ENCODE measurements at regions not wholly inside any gene's neighbourhood (a gene's known extent, or its start where the extent isn't known, plus 50 kb on each side); places are given as distances from the start of the nearest gene placed in this dataset.

DNA sequence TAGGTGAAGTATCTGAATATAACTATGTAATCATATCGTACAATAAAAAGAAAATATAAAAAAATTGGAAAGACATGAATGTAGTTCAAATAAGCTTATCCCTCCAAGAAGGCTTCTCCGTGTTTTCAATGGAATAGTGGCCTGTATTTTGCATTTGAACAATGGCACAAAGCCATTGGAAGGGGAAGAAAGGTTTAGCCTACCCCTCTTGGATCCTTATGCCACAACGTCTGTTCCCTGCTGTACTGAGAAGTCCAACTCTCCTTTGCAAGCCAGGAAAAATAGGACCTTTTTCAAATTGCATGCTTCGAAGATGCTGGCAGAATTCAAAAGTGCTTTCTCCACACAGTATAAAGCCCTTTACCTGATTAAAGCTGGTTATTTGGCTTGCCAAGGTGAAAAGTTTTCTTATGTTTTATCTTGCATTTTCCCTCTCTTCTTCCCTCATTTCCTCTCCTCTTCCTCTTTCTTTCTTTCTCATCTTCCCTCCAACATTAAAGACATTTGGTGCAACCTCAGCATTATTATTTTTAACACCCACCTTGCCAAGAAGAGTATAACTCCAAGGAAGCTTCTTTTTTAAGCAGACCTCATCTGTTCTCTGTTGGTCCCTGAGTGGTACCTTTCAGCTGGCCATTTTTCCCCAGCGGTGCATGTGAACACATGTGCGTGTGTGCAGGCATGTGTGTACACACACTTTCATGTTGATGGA is 968.6 kb upstream of the RBFOX1 start:
- TF ChIP-seq EZH2 (IDR thresholded peaks at IDR 0.05; ENCODE audit: low read length, missing control alignments) = no peak
- TF ChIP-seq, protein P1, sequence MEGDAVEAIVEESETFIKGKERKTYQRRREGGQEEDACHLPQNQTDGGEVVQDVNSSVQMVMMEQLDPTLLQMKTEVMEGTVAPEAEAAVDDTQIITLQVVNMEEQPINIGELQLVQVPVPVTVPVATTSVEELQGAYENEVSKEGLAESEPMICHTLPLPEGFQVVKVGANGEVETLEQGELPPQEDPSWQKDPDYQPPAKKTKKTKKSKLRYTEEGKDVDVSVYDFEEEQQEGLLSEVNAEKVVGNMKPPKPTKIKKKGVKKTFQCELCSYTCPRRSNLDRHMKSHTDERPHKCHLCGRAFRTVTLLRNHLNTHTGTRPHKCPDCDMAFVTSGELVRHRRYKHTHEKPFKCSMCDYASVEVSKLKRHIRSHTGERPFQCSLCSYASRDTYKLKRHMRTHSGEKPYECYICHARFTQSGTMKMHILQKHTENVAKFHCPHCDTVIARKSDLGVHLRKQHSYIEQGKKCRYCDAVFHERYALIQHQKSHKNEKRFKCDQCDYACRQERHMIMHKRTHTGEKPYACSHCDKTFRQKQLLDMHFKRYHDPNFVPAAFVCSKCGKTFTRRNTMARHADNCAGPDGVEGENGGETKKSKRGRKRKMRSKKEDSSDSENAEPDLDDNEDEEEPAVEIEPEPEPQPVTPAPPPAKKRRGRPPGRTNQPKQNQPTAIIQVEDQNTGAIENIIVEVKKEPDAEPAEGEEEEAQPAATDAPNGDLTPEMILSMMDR (conservative IDR thresholded peaks at IDR 0.05 in 1 of 2, IDR thresholded peaks at IDR 0.05 in 1 of 2; ENCODE audit: low read depth in 1 of 2, low read length in 2 of 2) = no peak

All from fibroblast of lung (primary cell).